NCI-H524 (cell line): ENCODE measurements at regions not wholly inside any gene's neighbourhood (a gene's known extent, or its start where the extent isn't known, plus 50 kb on each side); places are given as distances from the start of the nearest gene placed in this dataset.
A peak's percentile ranks its signal among the peaks of the same experiment; 100 is the strongest.

Source experiments
- DNase-seq, 2 experiments: peaks; one replicate each; lab custom pipeline; 2025; lab: John Stamatoyannopoulos, UW

GRCh38 chr4:41859087-41859486 is 76.1 kb upstream of the TMEM33 start:
- DNase-seq: no peak

- DNase-seq: no peak
Observed at GRCh38 chr4:41857226-41857641, 78.0 kb upstream of the TMEM33 start.

- no peak for DNase-seq
Observed at GRCh38 chr4:41856797-41857196, 78.4 kb upstream of the TMEM33 start.

- peak in 1 of 2 experiments; percentile 12 for DNase-seq
Observed at GRCh38 chr4:41853973-41854372, 81.3 kb upstream of the TMEM33 start.

GRCh38 chr4:41852229-41852628 is 83.0 kb upstream of the TMEM33 start:
- DNase-seq: no peak

GRCh38 chr4:41851621-41852020 is 83.6 kb upstream of the TMEM33 start:
- no peak for DNase-seq

- no peak for DNase-seq
Observed at GRCh38 chr4:41844327-41844726, 90.9 kb upstream of the TMEM33 start.

- DNase-seq: no peak
Observed at GRCh38 chr4:41839916-41840854, 91.7 kb upstream of the PHOX2B start.

GRCh38 chr4:41838590-41838989 is 90.1 kb upstream of the PHOX2B start:
- no peak for DNase-seq

GRCh38 chr4:41835321-41835995 is 86.9 kb upstream of the PHOX2B start:
- peak; percentile 90 to 93 for DNase-seq

- peak; percentile 18 to 59 for DNase-seq
Observed at GRCh38 chr4:41832961-41833360, 84.4 kb upstream of the PHOX2B start.

- peak in 1 of 2 experiments; percentile 45 for DNase-seq
Observed at GRCh38 chr4:41822325-41822724, 73.8 kb upstream of the PHOX2B start.

- no peak for DNase-seq
Observed at GRCh38 chr4:41820473-41820872, 71.9 kb upstream of the PHOX2B start.

GRCh38 chr4:41819621-41820020 is 71.1 kb upstream of the PHOX2B start:
- no peak for DNase-seq

- no peak for DNase-seq
Observed at GRCh38 chr4:41815473-41815872, 66.9 kb upstream of the PHOX2B start.

GRCh38 chr4:41814565-41814964 is 66.0 kb upstream of the PHOX2B start:
- peak in 1 of 2 experiments; percentile 11 for DNase-seq

- no peak for DNase-seq
Observed at GRCh38 chr4:41806807-41807206, 58.3 kb upstream of the PHOX2B start.

GRCh38 chr4:41802590-41802989 is 54.1 kb upstream of the PHOX2B start:
- no peak for DNase-seq

- no peak for DNase-seq
Observed at GRCh38 chr4:41799126-41799525, 50.6 kb upstream of the PHOX2B start.
